Liver (tissue), 8 donors: ENCODE measurements at regions not wholly inside any gene's neighbourhood (a gene's known extent, or its start where the extent isn't known, plus 50 kb on each side); places are given as distances from the start of the nearest gene placed in this dataset.

Experiments
- DNase-seq: peaks from one replicate; pipeline ENCODE4 v3.0.0-alpha.2; 2017; ENCODE audit warnings: low spot score
- H3K27ac ChIP-seq, 2 donors: one replicate each; pipeline ENCODE4 v1.7.0; 2013; ENCODE audit warnings: inconsistent platforms in 2 of 2, low read length in 2 of 2, control low read depth in 1 of 2, low read depth in 1 of 2, mild to moderate bottlenecking in 1 of 2
- H3K27me3 ChIP-seq, 4 donors: one replicate each; pipeline versions ENCODE4 v1.6.1 to v1.7.0; 2013; ENCODE audit warnings: low read length in 3 of 4, inconsistent platforms in 1 of 4, mild to moderate bottlenecking in 1 of 4, moderate library complexity in 1 of 4; ENCODE audit not compliant: control insufficient read depth in 4 of 4, insufficient read depth in 4 of 4
- H3K36me3 ChIP-seq, 4 donors: one replicate each; pipeline versions ENCODE4 v1.6.1 to v1.7.0; 2013; ENCODE audit warnings: low read length in 3 of 4, mild to moderate bottlenecking in 3 of 4, low read depth in 1 of 4, moderate library complexity in 1 of 4; ENCODE audit not compliant: control insufficient read depth in 4 of 4, insufficient read depth in 3 of 4
- H3K4me1 ChIP-seq, 4 donors: one replicate each; pipeline versions ENCODE4 v1.6.1 to v1.7.0; 2013; ENCODE audit warnings: low read length in 3 of 4, mild to moderate bottlenecking in 3 of 4, moderate library complexity in 1 of 4; ENCODE audit not compliant: control insufficient read depth in 4 of 4, insufficient read depth in 4 of 4
- H3K4me3 ChIP-seq, 3 donors: one replicate each; pipeline versions ENCODE4 v1.6.1 to v1.7.0; 2013; ENCODE audit warnings: low read length in 3 of 3, control low read depth in 1 of 3, low read depth in 1 of 3, mild to moderate bottlenecking in 1 of 3
- H3K9ac ChIP-seq, 2 donors: one replicate each; pipeline ENCODE4 v1.7.0; 2013; ENCODE audit warnings: low read length in 2 of 2, mild to moderate bottlenecking in 2 of 2, moderate library complexity in 2 of 2, control low read depth in 1 of 2, low read depth in 1 of 2
- H3K9me3 ChIP-seq, 4 donors: one replicate each; pipeline versions ENCODE4 v1.6.1 to v1.7.0; 2013; ENCODE audit warnings: low read length in 3 of 4; ENCODE audit not compliant: control insufficient read depth in 4 of 4
- ATF3 ChIP-seq: IDR thresholded peaks from 2 replicates; pipeline ENCODE4 v1.6.1; 2016; ENCODE audit warnings: antibody characterized with exemption
- EGR1 ChIP-seq, 2 donors: IDR thresholded peaks; 2 replicates each; pipeline ENCODE4 v1.6.1; 2016 to 2018; ENCODE audit warnings: antibody characterized with exemption in 2 of 2, low read depth in 2 of 2
- FOXA1 ChIP-seq: IDR thresholded peaks from 2 replicates; pipeline ENCODE4 v1.6.1; 2016; ENCODE audit warnings: antibody characterized with exemption
- FOXA2 ChIP-seq: IDR thresholded peaks from 2 replicates; pipeline ENCODE4 v1.6.1; 2016; ENCODE audit warnings: antibody characterized with exemption
- GABPA ChIP-seq, 2 donors: IDR thresholded peaks in 1 of 2; conservative IDR thresholded peaks in 1 of 2; 2 replicates each; pipeline ENCODE4 v1.6.1; 2016; ENCODE audit warnings: antibody characterized with exemption in 2 of 2, mild to moderate bottlenecking in 1 of 2, moderate library complexity in 1 of 2
- HNF4A ChIP-seq, 2 donors: conservative IDR thresholded peaks; 2 replicates each; pipeline ENCODE4 v1.6.1; 2016; ENCODE audit warnings: antibody characterized with exemption in 2 of 2, mild to moderate bottlenecking in 2 of 2
- HNF4G ChIP-seq: IDR thresholded peaks from 2 replicates; pipeline ENCODE4 v1.6.1; 2016; ENCODE audit warnings: antibody characterized with exemption
- JUND ChIP-seq, 2 donors: IDR thresholded peaks; 2 replicates each; pipeline ENCODE4 v1.6.1; 2016; ENCODE audit warnings: antibody characterized with exemption in 2 of 2
- NR2F2 ChIP-seq: IDR thresholded peaks from 2 replicates; pipeline ENCODE4 v1.6.1; 2016; ENCODE audit warnings: antibody characterized with exemption
- RAD21 ChIP-seq, 2 donors: IDR thresholded peaks; 2 replicates each; pipeline ENCODE4 v1.6.1; 2016; ENCODE audit warnings: antibody characterized with exemption in 2 of 2, mild to moderate bottlenecking in 2 of 2
- RXRA ChIP-seq, 2 donors: IDR thresholded peaks; 2 replicates each; pipeline ENCODE4 v1.6.1; 2017 to 2018; ENCODE audit warnings: antibody characterized with exemption in 2 of 2, mild to moderate bottlenecking in 1 of 2
- SP1 ChIP-seq: IDR thresholded peaks from 2 replicates; pipeline ENCODE4 v1.6.1; 2018; ENCODE audit warnings: antibody characterized with exemption, mild to moderate bottlenecking
- TAF1 ChIP-seq: conservative IDR thresholded peaks from 2 replicates; pipeline ENCODE4 v1.6.1; 2016; ENCODE audit warnings: antibody characterized with exemption, mild to moderate bottlenecking
- YY1 ChIP-seq: IDR thresholded peaks from 2 replicates; pipeline ENCODE4 v1.6.1; 2016; ENCODE audit warnings: antibody characterized with exemption, mild to moderate bottlenecking
- ZBTB33 ChIP-seq: IDR thresholded peaks from 2 replicates; pipeline ENCODE4 v1.6.1; 2016; ENCODE audit warnings: antibody characterized with exemption
- WGBS: extraction: QIAGEN DNeasy Blood & Tissue Kit; methylation state at CpG from one replicate; pipeline ENCODE4 v1.1.7; 2013; 5-methylcytosine and 5-hydroxymethylcytosine counted together
- TF ChIP-seq, protein P1 (sequence below): fragments of 150-350 bp; IDR thresholded peaks from 2 replicates; pipeline ENCODE4 v1.5.1; 2017; ENCODE audit warnings: improper control_type of control experiment, low read depth, low read length; ENCODE audit not compliant: missing input control
- TF ChIP-seq, protein P2 (sequence below): IDR thresholded peaks from 2 replicates; pipeline ENCODE4 v1.6.1; 2016; ENCODE audit warnings: antibody characterized with exemption
- TF ChIP-seq, protein P3 (sequence below): IDR thresholded peaks from 2 replicates; pipeline ENCODE4 v1.6.1; 2016; ENCODE audit warnings: antibody characterized with exemption, mild to moderate bottlenecking
- donor health status: healthy.
- donor health status: healthy.
- donor health status: healthy.
- donor health status: healthy.
- donor health status: healthy.

DNA sequence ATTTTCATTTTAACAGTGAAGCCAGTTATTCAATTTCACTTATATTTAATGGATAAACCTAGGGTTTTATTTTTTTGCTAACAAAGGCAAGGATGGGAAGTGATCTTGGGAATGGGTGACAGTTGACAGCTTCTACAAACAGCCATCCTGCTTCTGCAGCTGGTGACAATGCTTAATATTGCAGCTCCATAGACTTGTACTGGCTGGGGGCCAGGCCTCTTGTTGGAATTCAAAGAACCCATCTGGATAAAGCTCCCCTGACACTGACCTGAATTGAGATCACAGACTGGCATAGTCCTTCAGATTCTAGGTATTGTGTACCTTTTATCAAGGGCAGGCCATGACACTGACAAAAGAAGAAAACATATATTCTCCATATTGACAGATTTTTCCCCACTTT is 664.6 kb upstream of the FOXG1 start:
- TF ChIP-seq GABPA (IDR thresholded peaks at IDR 0.05 in 1 of 2, conservative IDR thresholded peaks at IDR 0.05 in 1 of 2) (no peak), RAD21 (IDR thresholded peaks at IDR 0.05) (no peak), HNF4G (no peak), NR2F2 (no peak), JUND (IDR thresholded peaks at IDR 0.05) (no peak), ATF3 (no peak)
- H3K27ac ChIP-seq, result no peak overlapping the region

GRCh38 chr14:28102814-28103213 is 663.8 kb upstream of the FOXG1 start:
- H3K36me3 ChIP-seq, result no peaks in the 10 kb centered on the region
- H3K9me3 ChIP-seq, result no peaks in the 10 kb centered on the region
- TF ChIP-seq, protein P1, sequence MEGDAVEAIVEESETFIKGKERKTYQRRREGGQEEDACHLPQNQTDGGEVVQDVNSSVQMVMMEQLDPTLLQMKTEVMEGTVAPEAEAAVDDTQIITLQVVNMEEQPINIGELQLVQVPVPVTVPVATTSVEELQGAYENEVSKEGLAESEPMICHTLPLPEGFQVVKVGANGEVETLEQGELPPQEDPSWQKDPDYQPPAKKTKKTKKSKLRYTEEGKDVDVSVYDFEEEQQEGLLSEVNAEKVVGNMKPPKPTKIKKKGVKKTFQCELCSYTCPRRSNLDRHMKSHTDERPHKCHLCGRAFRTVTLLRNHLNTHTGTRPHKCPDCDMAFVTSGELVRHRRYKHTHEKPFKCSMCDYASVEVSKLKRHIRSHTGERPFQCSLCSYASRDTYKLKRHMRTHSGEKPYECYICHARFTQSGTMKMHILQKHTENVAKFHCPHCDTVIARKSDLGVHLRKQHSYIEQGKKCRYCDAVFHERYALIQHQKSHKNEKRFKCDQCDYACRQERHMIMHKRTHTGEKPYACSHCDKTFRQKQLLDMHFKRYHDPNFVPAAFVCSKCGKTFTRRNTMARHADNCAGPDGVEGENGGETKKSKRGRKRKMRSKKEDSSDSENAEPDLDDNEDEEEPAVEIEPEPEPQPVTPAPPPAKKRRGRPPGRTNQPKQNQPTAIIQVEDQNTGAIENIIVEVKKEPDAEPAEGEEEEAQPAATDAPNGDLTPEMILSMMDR, result no peak
- TF ChIP-seq ATF3 (no peak), RXRA (IDR thresholded peaks at IDR 0.05) (no peak), HNF4G (no peak), SP1 (no peak), ZBTB33 (no peak), JUND (IDR thresholded peaks at IDR 0.05) (no peak), FOXA1 (no peak), RAD21 (IDR thresholded peaks at IDR 0.05) (no peak), FOXA2 (no peak), TAF1 (no peak), EGR1 (IDR thresholded peaks at IDR 0.05; ENCODE audit: low read depth in 2 of 2) (no peak), GABPA (IDR thresholded peaks at IDR 0.05 in 1 of 2, conservative IDR thresholded peaks at IDR 0.05 in 1 of 2) (no peak), HNF4A (conservative IDR thresholded peaks at IDR 0.05) (no peak), NR2F2 (no peak), YY1 (no peak)
- TF ChIP-seq, protein P2, sequence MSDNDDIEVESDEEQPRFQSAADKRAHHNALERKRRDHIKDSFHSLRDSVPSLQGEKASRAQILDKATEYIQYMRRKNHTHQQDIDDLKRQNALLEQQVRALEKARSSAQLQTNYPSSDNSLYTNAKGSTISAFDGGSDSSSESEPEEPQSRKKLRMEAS, result no peak
- TF ChIP-seq, protein P3, sequence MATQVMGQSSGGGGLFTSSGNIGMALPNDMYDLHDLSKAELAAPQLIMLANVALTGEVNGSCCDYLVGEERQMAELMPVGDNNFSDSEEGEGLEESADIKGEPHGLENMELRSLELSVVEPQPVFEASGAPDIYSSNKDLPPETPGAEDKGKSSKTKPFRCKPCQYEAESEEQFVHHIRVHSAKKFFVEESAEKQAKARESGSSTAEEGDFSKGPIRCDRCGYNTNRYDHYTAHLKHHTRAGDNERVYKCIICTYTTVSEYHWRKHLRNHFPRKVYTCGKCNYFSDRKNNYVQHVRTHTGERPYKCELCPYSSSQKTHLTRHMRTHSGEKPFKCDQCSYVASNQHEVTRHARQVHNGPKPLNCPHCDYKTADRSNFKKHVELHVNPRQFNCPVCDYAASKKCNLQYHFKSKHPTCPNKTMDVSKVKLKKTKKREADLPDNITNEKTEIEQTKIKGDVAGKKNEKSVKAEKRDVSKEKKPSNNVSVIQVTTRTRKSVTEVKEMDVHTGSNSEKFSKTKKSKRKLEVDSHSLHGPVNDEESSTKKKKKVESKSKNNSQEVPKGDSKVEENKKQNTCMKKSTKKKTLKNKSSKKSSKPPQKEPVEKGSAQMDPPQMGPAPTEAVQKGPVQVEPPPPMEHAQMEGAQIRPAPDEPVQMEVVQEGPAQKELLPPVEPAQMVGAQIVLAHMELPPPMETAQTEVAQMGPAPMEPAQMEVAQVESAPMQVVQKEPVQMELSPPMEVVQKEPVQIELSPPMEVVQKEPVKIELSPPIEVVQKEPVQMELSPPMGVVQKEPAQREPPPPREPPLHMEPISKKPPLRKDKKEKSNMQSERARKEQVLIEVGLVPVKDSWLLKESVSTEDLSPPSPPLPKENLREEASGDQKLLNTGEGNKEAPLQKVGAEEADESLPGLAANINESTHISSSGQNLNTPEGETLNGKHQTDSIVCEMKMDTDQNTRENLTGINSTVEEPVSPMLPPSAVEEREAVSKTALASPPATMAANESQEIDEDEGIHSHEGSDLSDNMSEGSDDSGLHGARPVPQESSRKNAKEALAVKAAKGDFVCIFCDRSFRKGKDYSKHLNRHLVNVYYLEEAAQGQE, result no peak
- no peak for DNase-seq
- H3K4me1 ChIP-seq, result no peaks in the 10 kb centered on the region
- WGBS, result 84% methylated on average over 3 of the region's 3 CpGs
- H3K4me3 ChIP-seq, result no peak overlapping the region
- no peak overlapping the region for H3K27ac ChIP-seq
- no peak overlapping the region for H3K9ac ChIP-seq
- H3K27me3 ChIP-seq, result no peaks in the 10 kb centered on the region

More for the DNA sequence above, 664.6 kb upstream of the FOXG1 start:
- Histone ChIP-seq H3K27me3 (no peaks in the 10 kb centered on the region), H3K9me3 (no peaks in the 10 kb centered on the region), H3K9ac (no peak overlapping the region), H3K4me1 (no peaks in the 10 kb centered on the region), H3K36me3 (no peaks in the 10 kb centered on the region), H3K4me3 (no peak overlapping the region)
- DNase-seq, result no peak
